HG03066 (cell line): ENCODE measurements at regions not wholly inside any gene's neighbourhood (a gene's known extent, or its start where the extent isn't known, plus 50 kb on each side); places are given as distances from the start of the nearest gene placed in this dataset.
"Not testable (repeated sequence)": the region's sequence is repeated elsewhere in the genome, so short reads cannot be mapped to it uniquely, and the experiment has no call there.

Experiments used
- ATAC-seq: cut with Tn5 transposase; IDR thresholded peaks from one replicate; pipeline ENCODE4 v1.9.1; 2021; ENCODE audit warnings: low read depth; ENCODE audit not compliant: unreplicated experiment

DNA sequence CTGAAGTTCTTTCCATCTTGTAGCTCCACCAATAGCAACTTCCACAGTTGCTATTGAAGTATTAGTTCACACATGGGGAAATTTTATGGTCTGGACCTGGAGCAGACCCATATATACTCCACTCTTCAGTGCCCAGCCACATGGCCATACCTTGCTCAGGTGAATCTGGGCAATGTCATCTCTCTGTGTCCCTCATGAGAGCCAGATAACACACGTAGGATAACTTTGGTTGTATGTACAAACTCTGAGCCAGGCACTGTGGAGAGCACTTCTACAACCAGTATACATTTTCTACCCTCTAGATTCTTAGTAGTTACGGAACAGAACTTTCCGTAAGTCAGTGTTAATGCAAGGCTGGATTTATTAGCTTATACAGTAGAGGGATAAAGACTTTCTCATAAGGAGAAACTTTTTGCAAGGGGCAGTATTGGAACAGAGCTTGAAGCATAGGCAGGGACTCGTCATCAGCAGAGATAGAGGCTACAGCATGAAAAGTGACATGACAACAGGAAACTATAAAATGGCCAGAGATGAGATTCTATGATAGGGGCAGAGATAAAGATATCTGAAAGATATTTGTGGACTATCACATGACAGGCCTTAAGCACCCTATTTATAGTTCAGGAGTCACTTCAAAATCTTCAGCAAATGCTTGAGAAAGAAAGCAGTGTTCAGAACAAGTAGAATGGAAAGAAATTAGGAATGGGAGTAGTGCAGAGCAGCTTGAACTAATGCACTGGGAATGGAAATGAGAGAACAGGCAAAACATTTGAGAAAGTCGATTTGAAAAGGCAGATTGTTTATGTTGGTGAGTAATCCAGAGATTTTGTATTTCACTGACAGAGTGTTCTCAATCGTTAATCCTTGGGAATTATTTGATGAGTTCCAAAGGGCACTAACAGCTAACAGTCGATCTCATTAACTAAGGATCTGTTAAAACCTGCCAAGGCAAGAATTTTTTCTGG lies 481.8 kb downstream of the USP25 start:
- ATAC-seq: no peak

GRCh38 chr21:16213518-16213917 lies 483.7 kb downstream of the USP25 start:
- ATAC-seq: no peak

DNA sequence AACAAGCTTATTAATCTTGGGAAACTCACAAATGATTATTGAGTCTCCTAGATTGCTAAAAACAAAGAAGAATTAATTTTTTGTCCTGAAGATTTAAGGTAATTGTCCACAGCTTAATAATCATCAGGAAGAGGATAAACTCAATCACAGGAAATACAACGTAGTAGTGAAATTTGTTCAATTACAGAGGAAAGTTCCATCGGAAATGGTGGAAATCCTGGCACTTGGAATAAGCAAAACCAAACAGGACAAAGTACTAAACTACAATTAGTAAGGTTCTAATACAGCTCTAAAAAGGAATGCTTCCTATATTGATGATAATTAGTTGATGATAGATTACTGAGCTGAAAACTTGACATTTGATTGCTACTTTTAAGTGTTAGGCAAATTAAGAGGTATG lies 485.4 kb downstream of the USP25 start:
- no peak for ATAC-seq

- ATAC-seq: no peak
Observed at GRCh38 chr21:16215663-16216183, 485.9 kb downstream of the USP25 start.

GRCh38 chr21:16216288-16216962 lies 486.6 kb downstream of the USP25 start:
- no peak for ATAC-seq

- no peak for ATAC-seq
Observed at GRCh38 chr21:16218682-16219343, 489.0 kb downstream of the USP25 start.

- not testable (repeated sequence) for ATAC-seq
Observed at GRCh38 chr21:16224756-16225155, 495.0 kb downstream of the USP25 start.

DNA sequence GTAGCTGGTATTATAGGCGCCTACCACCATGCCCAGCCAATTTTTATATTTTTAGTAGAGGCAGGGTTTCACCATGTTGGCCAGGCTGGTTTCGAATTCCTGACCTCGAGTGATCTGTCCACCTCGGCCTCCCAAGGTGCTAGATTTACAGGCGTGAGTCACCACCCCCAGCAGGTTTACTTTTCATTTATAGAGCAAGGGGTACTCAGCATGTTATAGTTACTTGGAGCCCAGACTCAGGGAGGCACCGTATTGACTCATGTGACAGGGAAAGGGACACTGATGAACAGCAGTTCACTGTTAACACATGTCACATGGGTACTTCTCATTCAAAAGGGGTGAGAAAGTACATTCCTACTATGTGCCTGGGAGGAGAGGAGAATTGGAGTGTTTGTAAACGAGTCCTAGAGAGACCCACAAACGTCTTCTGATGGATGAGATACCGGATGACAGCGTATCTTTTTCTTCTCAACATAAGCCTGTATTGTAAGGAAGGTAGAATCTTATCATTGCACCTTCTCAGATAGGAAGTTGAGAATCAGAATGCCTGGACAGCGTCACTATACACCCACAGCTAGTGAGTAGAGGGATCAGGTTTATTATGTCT lies 510.0 kb downstream of the USP25 start:
- ATAC-seq: no peak

DNA sequence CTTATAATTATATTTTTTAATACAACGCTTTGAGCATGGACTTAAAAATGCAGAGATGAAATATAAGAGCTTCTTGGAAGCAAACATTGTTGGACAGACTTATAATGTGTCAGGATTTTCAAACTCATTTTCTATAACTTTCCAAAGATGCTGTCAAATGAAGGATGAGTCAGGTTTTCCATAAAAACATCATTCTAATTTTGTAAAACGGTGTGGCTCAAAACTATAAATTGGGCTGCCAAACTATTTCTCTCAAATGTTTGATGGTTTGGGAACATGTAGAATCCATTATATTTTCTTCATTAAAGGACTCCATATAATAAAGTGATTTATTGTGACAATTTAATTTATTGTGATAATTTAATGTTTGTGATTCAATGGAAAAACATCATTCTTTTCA lies 511.2 kb downstream of the USP25 start:
- no peak for ATAC-seq

DNA sequence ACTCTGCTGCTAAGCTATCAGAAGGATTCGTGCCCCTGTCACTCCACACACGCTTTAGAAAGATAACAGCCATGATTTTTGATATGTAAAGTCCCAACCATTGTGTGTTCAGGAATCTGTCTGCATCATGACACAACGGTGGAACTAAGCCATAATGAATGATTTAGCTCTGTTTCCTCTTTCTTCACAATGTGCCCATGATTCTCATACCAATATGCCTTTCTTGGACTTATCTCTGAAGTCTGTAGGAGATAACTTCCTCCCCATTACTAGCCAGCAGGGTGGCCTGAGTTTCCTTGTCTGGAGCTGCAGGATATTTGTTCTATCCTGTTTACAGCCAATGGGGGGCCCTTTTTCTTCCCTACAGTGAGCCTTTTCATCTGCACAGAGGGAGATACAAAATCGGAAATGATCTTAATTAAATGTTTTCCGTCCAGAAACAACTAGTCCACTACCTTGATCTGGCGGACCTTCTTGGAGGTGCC lies 511.7 kb downstream of the USP25 start:
- ATAC-seq: no peak

GRCh38 chr21:16243396-16243795 lies 513.6 kb downstream of the USP25 start:
- ATAC-seq: no peak

DNA sequence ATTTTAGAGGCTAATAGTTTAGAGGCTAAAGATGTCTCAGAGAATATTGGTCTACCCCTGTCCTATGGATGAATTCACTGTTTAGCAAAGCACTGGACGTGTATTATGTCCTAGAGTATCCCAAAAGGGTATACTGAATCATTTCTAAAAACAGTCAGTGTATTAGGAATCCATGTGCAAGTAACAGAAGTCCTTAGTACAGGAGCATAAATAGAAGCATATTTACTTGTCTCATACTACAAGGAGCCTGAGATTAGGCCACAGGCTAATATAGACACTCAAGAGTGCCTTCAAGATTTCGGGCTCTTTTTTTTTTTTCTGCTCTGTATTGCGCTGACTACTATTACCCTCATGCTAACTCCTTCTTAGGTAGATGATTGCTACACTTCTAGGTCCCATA lies 518.9 kb downstream of the USP25 start:
- no peak for ATAC-seq

DNA sequence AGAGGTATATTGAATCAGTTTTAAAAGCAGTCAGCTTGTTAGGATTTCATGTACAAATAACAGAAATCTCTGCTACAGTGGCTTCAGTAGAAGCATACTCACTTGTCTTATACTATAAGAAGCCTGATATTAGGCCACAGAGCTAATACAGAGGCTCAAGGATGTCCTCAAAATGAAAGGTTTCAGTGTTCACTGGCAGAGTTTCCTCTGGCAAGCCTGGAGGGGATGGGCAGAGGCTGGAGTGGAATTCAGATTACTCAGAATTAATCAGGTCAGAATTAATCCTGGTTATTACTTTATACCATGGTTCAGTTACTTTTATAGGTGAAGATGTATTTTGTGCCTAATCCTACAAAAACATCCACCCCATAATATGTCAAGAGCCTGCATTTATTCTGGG lies 520.5 kb downstream of the USP25 start:
- ATAC-seq: no peak

DNA sequence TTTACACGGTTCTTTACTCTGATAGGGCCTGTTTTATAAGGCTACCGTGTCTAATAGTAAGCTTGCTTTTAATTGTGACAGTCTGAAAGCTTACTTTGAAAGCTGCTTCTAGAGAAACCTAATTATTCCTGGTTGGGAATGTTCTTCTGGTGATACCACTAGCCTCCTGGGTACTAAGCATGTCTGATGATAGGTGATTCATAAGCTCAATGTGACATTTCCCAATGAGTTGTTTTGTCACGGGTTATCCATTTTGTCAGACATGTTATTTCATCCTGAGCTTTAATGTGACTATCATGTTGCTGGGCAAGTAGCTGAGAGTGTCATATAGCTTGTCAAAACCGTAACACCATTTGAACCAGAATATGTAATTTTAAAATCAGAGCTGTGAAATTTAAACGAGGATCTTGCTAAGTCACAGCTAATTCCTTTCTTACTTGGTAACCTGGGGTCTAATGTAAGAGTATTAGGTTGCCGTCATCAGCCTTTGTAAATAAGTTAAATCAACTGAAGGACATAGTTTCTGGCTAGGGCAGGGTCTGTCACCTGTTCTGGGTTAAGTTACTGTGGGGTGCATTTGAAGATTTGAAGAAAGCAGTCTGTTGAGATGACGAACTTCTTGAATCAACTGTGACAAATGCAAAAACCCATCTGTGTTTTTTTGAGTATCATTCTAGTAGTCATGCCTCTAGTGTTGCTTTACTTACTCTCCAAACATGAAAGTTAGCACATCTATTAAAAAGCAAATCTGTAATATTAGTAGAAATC lies 529.2 kb downstream of the USP25 start:
- ATAC-seq: no peak

DNA sequence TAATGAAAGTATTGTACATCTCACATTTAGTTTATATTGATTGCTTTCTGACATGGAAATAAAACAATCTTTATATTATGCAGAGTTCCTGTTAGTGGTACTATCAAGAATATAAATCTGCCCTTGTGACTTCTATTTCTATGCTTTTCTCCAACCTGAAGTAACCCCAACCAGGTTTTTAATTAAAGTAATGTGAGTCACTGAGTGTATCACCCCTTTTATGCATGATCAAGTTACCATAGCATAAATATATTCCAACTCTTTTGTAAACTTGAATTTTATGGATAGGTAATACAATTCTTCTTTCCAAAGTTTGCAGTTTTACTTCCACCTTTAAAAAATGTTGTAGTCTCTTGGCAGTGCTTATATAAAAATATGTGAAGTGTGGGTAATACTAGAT lies 532.3 kb downstream of the USP25 start:
- no peak for ATAC-seq

GRCh38 chr21:16264319-16264718 lies 534.5 kb downstream of the USP25 start:
- no peak for ATAC-seq

GRCh38 chr21:16269476-16269875 lies 539.7 kb downstream of the USP25 start:
- no peak for ATAC-seq

- no peak for ATAC-seq
Observed at GRCh38 chr21:16279731-16280581, 550.2 kb downstream of the USP25 start.

DNA sequence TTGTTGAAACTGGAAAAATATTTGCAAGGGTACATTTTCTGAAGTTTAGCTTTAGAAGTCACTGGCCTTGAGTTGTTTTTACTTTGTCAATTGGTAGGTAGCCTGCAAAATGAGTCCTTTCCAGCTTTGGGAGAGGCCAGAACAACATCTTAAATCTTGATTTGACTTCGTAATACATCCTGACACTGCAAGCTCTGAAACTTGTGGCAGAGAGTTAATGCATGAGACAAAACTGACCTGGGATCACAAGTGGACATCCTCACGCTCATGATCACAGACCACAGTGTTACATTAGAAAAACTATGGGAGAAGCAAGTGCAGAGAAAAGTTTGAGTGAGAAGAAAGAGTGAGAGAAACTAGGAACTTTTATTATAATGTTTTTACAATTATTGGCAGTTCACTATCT lies 550.9 kb downstream of the USP25 start:
- ATAC-seq: no peak
